Endothelial cell of umbilical vein (primary cell): ENCODE measurements at regions not wholly inside any gene's neighbourhood (a gene's known extent, or its start where the extent isn't known, plus 50 kb on each side); places are given as distances from the start of the nearest gene placed in this dataset.

ENCODE experiments used
- BruUV-seq: library from RNA; stranded (reverse); fragments of 400-500 nt; replicated peaks from 2 replicates; lab custom pipeline; 2021; lab: Mats Ljungman, UMichigan
- CTCF ChIA-PET: fragments of 300-600, 350-600 bp; sonication (Branson Sonifier 250); formaldehyde crosslinking; loops from one replicate; lab custom pipeline; 2021; ENCODE audit warnings: antibody characterized with exemption, inconsistent platforms; lab: Charles Lee
- POLR2A ChIA-PET: fragments of 300-600, 350-600 bp; sonication (Branson Sonifier 250); formaldehyde crosslinking; loops from one replicate; lab custom pipeline; 2021; ENCODE audit warnings: antibody characterized with exemption, inconsistent platforms; lab: Charles Lee
- DNase-seq: peaks from one replicate; pipeline ENCODE4 v3.0.0-alpha.2; 2011; ENCODE audit warnings: low read depth, low spot score
- FAIRE-seq: peaks from 2 replicates; lab custom pipeline; 2011; peaks lifted over from hg19 to GRCh38; lab: Jason Lieb, UNC
- H2AFZ ChIP-seq: 2 replicates; pipeline ENCODE4 v1.6.0; 2012; ENCODE audit warnings: low read depth, low read length, control low read depth, inconsistent platforms
- H3K27ac ChIP-seq: 2 replicates; pipeline ENCODE4 v1.5.1; 2011; ENCODE audit warnings: low read depth, mild to moderate bottlenecking, control low read depth, low read length, moderate library complexity; ENCODE audit not compliant: insufficient read depth
- H3K27me3 ChIP-seq, 2 experiments: 2 replicates each; pipeline versions ENCODE4 v1.6.0 to v1.6.1; 2011; ENCODE audit warnings: low read length in 2 of 2, mixed read lengths in 1 of 2; ENCODE audit not compliant: control insufficient read depth in 2 of 2, insufficient read depth in 2 of 2
- H3K36me3 ChIP-seq, 2 experiments: 2 replicates in 1 of 2; 3 replicates in 1 of 2; pipeline ENCODE4 v1.5.1; 2011; ENCODE audit warnings: low read length in 2 of 2, mild to moderate bottlenecking in 1 of 2, moderate library complexity in 1 of 2; ENCODE audit not compliant: control insufficient read depth in 2 of 2, insufficient read depth in 2 of 2; ENCODE audit errors: extremely low read depth in 1 of 2
- H3K4me1 ChIP-seq: 3 replicates; pipeline ENCODE4 v1.5.1; 2011; ENCODE audit warnings: mild to moderate bottlenecking, low read length; ENCODE audit not compliant: control insufficient read depth, insufficient read depth; ENCODE audit errors: extremely low read depth
- H3K4me2 ChIP-seq: 2 replicates; pipeline ENCODE4 v1.6.1; 2011; ENCODE audit warnings: low read length, control low read depth, mixed read lengths; ENCODE audit not compliant: insufficient read depth
- H3K4me3 ChIP-seq, 3 experiments: fragments of 200-600 bp in 1 of 3; sonication (generic), shearing (Covaris generic) in 1 of 3; replicated peaks in 1 of 3; 2 replicates each; pipeline ENCODE4 v1.5.1; 2011 to 2016; ENCODE audit warnings: control low read depth in 3 of 3, low read length in 3 of 3, mild to moderate bottlenecking in 2 of 3, inconsistent platforms in 1 of 3, low read depth in 1 of 3, moderate library complexity in 1 of 3; ENCODE audit not compliant: insufficient read depth in 1 of 3
- H3K79me2 ChIP-seq: 2 replicates; pipeline ENCODE4 v1.6.0; 2012; ENCODE audit warnings: low read length, inconsistent platforms; ENCODE audit not compliant: control insufficient read depth, insufficient read depth
- H3K9ac ChIP-seq: replicated peaks from 2 replicates; pipeline ENCODE3; 2011; ENCODE audit warnings: low read length, control low read depth; ENCODE audit not compliant: insufficient read depth; ENCODE audit errors: extremely low read depth
- H3K9me1 ChIP-seq: replicated peaks from 3 replicates; pipeline ENCODE4 v1.6.0; 2011; ENCODE audit warnings: mild to moderate bottlenecking, low read length; ENCODE audit not compliant: control insufficient read depth, insufficient read depth; ENCODE audit errors: extremely low read depth
- H3K9me3 ChIP-seq: replicated peaks from 2 replicates; pipeline ENCODE4 v1.5.1; 2012; ENCODE audit warnings: low read length, inconsistent platforms; ENCODE audit not compliant: control insufficient read depth, insufficient read depth
- H4K20me1 ChIP-seq: replicated peaks from 2 replicates; pipeline ENCODE3; 2011; ENCODE audit warnings: mild to moderate bottlenecking, low read length; ENCODE audit not compliant: control insufficient read depth, insufficient read depth; ENCODE audit errors: extremely low read depth
- EZH2 ChIP-seq: IDR thresholded peaks from 2 replicates; pipeline ENCODE4 v1.6.1; 2012; ENCODE audit warnings: borderline replicate concordance, low read depth, mild to moderate bottlenecking, moderate library complexity, low read length, inconsistent platforms; ENCODE audit not compliant: severe bottlenecking
- FOS ChIP-seq: IDR thresholded peaks from 2 replicates; pipeline ENCODE4 v1.6.1; 2011; ENCODE audit warnings: mild to moderate bottlenecking, low read length, moderate library complexity, borderline replicate concordance; ENCODE audit not compliant: insufficient read depth
- GATA2 ChIP-seq: IDR thresholded peaks from 2 replicates; pipeline ENCODE4 v1.7.0; 2011; ENCODE audit warnings: low read depth, mild to moderate bottlenecking, moderate library complexity, mixed read lengths, low read length; ENCODE audit not compliant: insufficient read length, insufficient read depth
- JUN ChIP-seq: IDR thresholded peaks from 2 replicates; pipeline ENCODE4 v1.6.1; 2011; ENCODE audit warnings: borderline replicate concordance, low read depth; ENCODE audit not compliant: insufficient read length, insufficient read depth
- MYC ChIP-seq: IDR thresholded peaks from one replicate; pipeline ENCODE4 v1.6.1; 2011; ENCODE audit warnings: mild to moderate bottlenecking, low read depth, low read length
- POLR2A ChIP-seq: IDR thresholded peaks from 2 replicates; pipeline ENCODE4 v1.6.1; 2012; ENCODE audit warnings: low read depth, mild to moderate bottlenecking, control low read depth, low read length
- POLR2AphosphoS5 ChIP-seq: IDR thresholded peaks from 2 replicates; pipeline ENCODE4 v1.6.1; 2012; ENCODE audit warnings: low read depth, mild to moderate bottlenecking, control low read depth, low read length, moderate library complexity; ENCODE audit not compliant: insufficient read depth
- dilution Hi-C: fragments of 300-500 bp; cut with MboI; formaldehyde crosslinking; loops from one replicate; pipeline ENCODE4 v1.15.0; 2019; ENCODE audit warnings: low sequenced_read_pairs; ENCODE audit not compliant: extremely low pct_ligation_motif_present
- intact Hi-C: fragments of 100-400 bp; cut with micrococcal nuclease; formaldehyde crosslinking; loops from one replicate; pipeline ENCODE4 v1.10.0; 2022
- TF ChIP-seq, protein P1 (sequence below), 2 donors: IDR thresholded peaks; 1 replicate in 1 of 2; 2 replicates in 1 of 2; pipeline ENCODE4 v1.5.1; 2011; ENCODE audit warnings: low read length in 2 of 2, mild to moderate bottlenecking in 2 of 2, moderate library complexity in 2 of 2, control low read depth in 1 of 2, inconsistent platforms in 1 of 2, low read depth in 1 of 2; ENCODE audit not compliant: insufficient read depth in 1 of 2; ENCODE audit errors: extremely low read depth in 1 of 2
- TF ChIP-seq, protein P2 (sequence below): IDR thresholded peaks from 2 replicates; pipeline ENCODE4 v1.6.1; 2011; ENCODE audit not compliant: insufficient read depth, insufficient read length

DNA sequence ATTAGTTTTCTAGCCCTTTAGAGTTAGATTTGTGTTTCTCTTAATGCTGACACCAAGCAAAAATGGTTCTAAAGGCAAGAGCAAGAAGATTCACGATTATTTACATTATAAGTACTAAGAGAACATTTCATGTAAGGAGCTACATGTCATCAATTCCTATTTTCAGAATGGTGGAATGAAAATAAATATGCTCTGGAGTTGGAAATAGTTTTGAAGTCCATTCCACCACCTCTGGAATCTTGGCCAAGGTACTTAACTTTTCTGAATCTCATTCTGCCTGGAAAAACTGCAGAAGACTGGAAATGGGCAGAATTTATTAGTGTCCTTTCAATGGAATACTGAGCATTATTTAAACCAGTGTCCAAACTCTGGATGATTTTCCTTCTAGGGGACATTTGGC, 125.1 kb upstream of the RAB11FIP2 start:
- CTCF ChIA-PET, result no interaction called here
- dilution Hi-C loops (no loop called here), intact Hi-C loops (no loop called here)
- H4K20me1 ChIP-seq, result no peaks in the 10 kb centered on the region
- no peak overlapping the region for H3K4me2 ChIP-seq
- H3K79me2 ChIP-seq, result no peaks in the 10 kb centered on the region
- POLR2A ChIA-PET, result no interaction called here
- no peaks in the 10 kb centered on the region for H3K9me3 ChIP-seq
- no peaks in the 10 kb centered on the region for H3K36me3 ChIP-seq
- no peak overlapping the region for H2AFZ ChIP-seq
- no peak overlapping the region for H3K9ac ChIP-seq
- no peaks in the 10 kb centered on the region for H3K4me1 ChIP-seq
- no peaks in the 10 kb centered on the region for H3K9me1 ChIP-seq
- BruUV-seq, result no TSS peak
- no peaks in the 10 kb centered on the region for H3K27me3 ChIP-seq
- H3K4me3 ChIP-seq, result no peak overlapping the region
- no peak overlapping the region for H3K27ac ChIP-seq
- DNase-seq (no peak), FAIRE-seq (no peak)
- TF ChIP-seq, protein P1, sequence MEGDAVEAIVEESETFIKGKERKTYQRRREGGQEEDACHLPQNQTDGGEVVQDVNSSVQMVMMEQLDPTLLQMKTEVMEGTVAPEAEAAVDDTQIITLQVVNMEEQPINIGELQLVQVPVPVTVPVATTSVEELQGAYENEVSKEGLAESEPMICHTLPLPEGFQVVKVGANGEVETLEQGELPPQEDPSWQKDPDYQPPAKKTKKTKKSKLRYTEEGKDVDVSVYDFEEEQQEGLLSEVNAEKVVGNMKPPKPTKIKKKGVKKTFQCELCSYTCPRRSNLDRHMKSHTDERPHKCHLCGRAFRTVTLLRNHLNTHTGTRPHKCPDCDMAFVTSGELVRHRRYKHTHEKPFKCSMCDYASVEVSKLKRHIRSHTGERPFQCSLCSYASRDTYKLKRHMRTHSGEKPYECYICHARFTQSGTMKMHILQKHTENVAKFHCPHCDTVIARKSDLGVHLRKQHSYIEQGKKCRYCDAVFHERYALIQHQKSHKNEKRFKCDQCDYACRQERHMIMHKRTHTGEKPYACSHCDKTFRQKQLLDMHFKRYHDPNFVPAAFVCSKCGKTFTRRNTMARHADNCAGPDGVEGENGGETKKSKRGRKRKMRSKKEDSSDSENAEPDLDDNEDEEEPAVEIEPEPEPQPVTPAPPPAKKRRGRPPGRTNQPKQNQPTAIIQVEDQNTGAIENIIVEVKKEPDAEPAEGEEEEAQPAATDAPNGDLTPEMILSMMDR (IDR thresholded peaks at IDR 0.05; ENCODE audit: extremely low read depth in 1 of 2, insufficient read depth in 1 of 2, low read depth in 1 of 2, low read length in 2 of 2), result no peak
- no peak for TF ChIP-seq EZH2
- TF ChIP-seq POLR2AphosphoS5, result no peak
- no peak for TF ChIP-seq FOS
- TF ChIP-seq, protein P2, sequence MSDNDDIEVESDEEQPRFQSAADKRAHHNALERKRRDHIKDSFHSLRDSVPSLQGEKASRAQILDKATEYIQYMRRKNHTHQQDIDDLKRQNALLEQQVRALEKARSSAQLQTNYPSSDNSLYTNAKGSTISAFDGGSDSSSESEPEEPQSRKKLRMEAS, result no peak
- no peak for TF ChIP-seq MYC
- TF ChIP-seq GATA2, result no peak
- TF ChIP-seq JUN, result no peak
- no peak for TF ChIP-seq POLR2A
